Transverse colon (tissue), 4 donors: ENCODE measurements at regions not wholly inside any gene's neighbourhood (a gene's known extent, or its start where the extent isn't known, plus 50 kb on each side); places are given as distances from the start of the nearest gene placed in this dataset.
A peak's percentile ranks its signal among the peaks of the same experiment; 100 is the strongest.

Experiments used
- DNase-seq: peaks from one replicate; pipeline ENCODE4 v3.0.0-alpha.2; 2019
- H3K27ac ChIP-seq, 4 donors: fragments of 200-600 bp; sonication (generic); 2 replicates each; pipeline ENCODE4 v1.5.1; 2016 to 2018; ENCODE audit warnings: inconsistent platforms in 4 of 4
- H3K27me3 ChIP-seq: fragments of 200-600 bp; sonication (generic); 2 replicates; pipeline ENCODE4 v1.5.1; 2017; ENCODE audit warnings: inconsistent platforms
- H3K36me3 ChIP-seq, 4 donors: fragments of 200-600 bp; sonication (generic); 2 replicates each; pipeline ENCODE4 v1.5.1; 2017 to 2019; ENCODE audit warnings: inconsistent platforms in 4 of 4
- H3K4me1 ChIP-seq, 4 donors: fragments of 200-600 bp; sonication (generic); 2 replicates each; pipeline ENCODE4 v1.5.1; 2017 to 2020; ENCODE audit warnings: inconsistent platforms in 4 of 4
- H3K4me3 ChIP-seq, 4 donors: fragments of 200-600 bp; sonication (generic); 1 replicate in 1 of 4; 2 replicates in 3 of 4; pipeline versions ENCODE4 v1.5.1 to v1.6.1; 2017 to 2019; ENCODE audit warnings: inconsistent platforms in 4 of 4
- H3K9me3 ChIP-seq, 2 donors: fragments of 200-600 bp; sonication (generic); 2 replicates each; pipeline ENCODE4 v1.5.1; 2017 to 2019; ENCODE audit warnings: inconsistent platforms in 2 of 2
- CTCF ChIP-seq, 5 experiments: fragments of 200-600 bp in 3 of 5; fragments of 450-650 bp in 2 of 5; sonication (generic) in 3 of 5; IDR thresholded peaks; 1 replicate in 2 of 5; 2 replicates in 3 of 5; pipeline ENCODE4 v1.5.1; 2016 to 2017; ENCODE audit warnings: antibody characterized with exemption in 5 of 5, inconsistent platforms in 3 of 5, mild to moderate bottlenecking in 2 of 5, moderate library complexity in 1 of 5
- EP300 ChIP-seq: sonication (generic); formaldehyde crosslinking; IDR thresholded peaks from one replicate; pipeline ENCODE4 v1.6.1; 2017; ENCODE audit warnings: antibody characterized with exemption, low read depth
- POLR2A ChIP-seq: fragments of 450-650 bp; IDR thresholded peaks from one replicate; pipeline ENCODE4 v1.6.1; 2016; ENCODE audit warnings: antibody characterized with exemption, mild to moderate bottlenecking, moderate library complexity
- POLR2AphosphoS5 ChIP-seq, 3 donors: sonication (generic); formaldehyde crosslinking; IDR thresholded peaks; one replicate each; pipeline ENCODE4 v1.6.1; 2016; ENCODE audit warnings: antibody characterized with exemption in 3 of 3
- WGBS, 2 donors: methylation state at CpG; one replicate each; pipeline ENCODE4 v1.1.5; 2018; ENCODE audit warnings: low coverage in 1 of 2; 5-methylcytosine and 5-hydroxymethylcytosine counted together
- in situ Hi-C, 4 donors: fragments of 200-750 bp; cut with MboI; loops; one replicate each; pipeline versions ENCODE4 v1.15.0 to v1.15.1; 2017; ENCODE audit warnings: low sequenced_read_pairs in 3 of 4, low pct_ligation_motif_present in 1 of 4, low pct_unique_long_range_greater_than_20kb in 1 of 4
- intact Hi-C: fragments of 100-400 bp; cut with DNase I; formaldehyde crosslinking; loops from one replicate; pipeline ENCODE4 v1.15.1; 2023; ENCODE audit warnings: low total_unique reads

- H3K4me1 ChIP-seq, result peaks cover 0 to 26% (median 3%) of the 10 kb centered on the region in 4 donors
- in situ Hi-C loops (no loop called here), intact Hi-C loops (no loop called here)
- no peak overlapping the region for H3K27ac ChIP-seq
- H3K36me3 ChIP-seq, result no peaks in the 10 kb centered on the region
- TF ChIP-seq POLR2A (no peak), POLR2AphosphoS5 (IDR thresholded peaks at IDR 0.05) (no peak), EP300 (no peak), CTCF (IDR thresholded peaks at IDR 0.05) (no peak)
- H3K27me3 ChIP-seq, result no peaks in the 10 kb centered on the region
- WGBS, 2 donors, result 76 to 77% methylated on average over 4 to 16 of the region's 16 CpGs
- H3K4me3 ChIP-seq, result no peak overlapping the region
- no peaks in the 10 kb centered on the region for H3K9me3 ChIP-seq
- no peak for DNase-seq
Observed at GRCh38 chr2:41930807-41931566, 116.8 kb upstream of the PKDCC start.

GRCh38 chr2:41932241-41933045 is 115.4 kb upstream of the PKDCC start:
- TF ChIP-seq POLR2A (no peak), POLR2AphosphoS5 (IDR thresholded peaks at IDR 0.05) (peak in 2 of 3 donors; percentile 17 to 40)
- H3K27me3 ChIP-seq, result no peaks in the 10 kb centered on the region
- peak overlapping the region; percentile 11 to 66 (median 54) for H3K27ac ChIP-seq
- H3K4me1 ChIP-seq, result peaks cover 0 to 20% (median 3%) of the 10 kb centered on the region in 4 donors
- DNase-seq, result peak; percentile 46
- no peak overlapping the region for H3K4me3 ChIP-seq
- no peaks in the 10 kb centered on the region for H3K9me3 ChIP-seq
- H3K36me3 ChIP-seq, result no peaks in the 10 kb centered on the region
- in situ Hi-C loops (no loop called here), intact Hi-C loops (no loop called here)
- WGBS, 2 donors, result 63 to 66% methylated on average over 6 to 17 of the region's 17 CpGs

- in situ Hi-C loops (no loop called here), intact Hi-C loops (no loop called here)
- no peak overlapping the region for H3K4me3 ChIP-seq
- H3K36me3 ChIP-seq, result no peaks in the 10 kb centered on the region
- DNase-seq, result no peak
- no peaks in the 10 kb centered on the region for H3K9me3 ChIP-seq
- 57 to 80% methylated on average over 2 to 3 of the region's 3 CpGs for WGBS, 2 donors
- no peak for TF ChIP-seq CTCF (IDR thresholded peaks at IDR 0.05)
- TF ChIP-seq POLR2AphosphoS5 (IDR thresholded peaks at IDR 0.05), result no peak
- TF ChIP-seq EP300, result no peak
- TF ChIP-seq POLR2A, result no peak
- H3K27ac ChIP-seq, result peak overlapping the region; percentile 11 to 66 (median 54)
- peaks cover 0 to 14% (median under 1%) of the 10 kb centered on the region in 4 donors for H3K4me1 ChIP-seq
- no peaks in the 10 kb centered on the region for H3K27me3 ChIP-seq
Observed at GRCh38 chr2:41933046-41933420, 114.8 kb upstream of the PKDCC start.

GRCh38 chr2:41933585-41934320 is 114.1 kb upstream of the PKDCC start:
- H3K27me3 ChIP-seq, result no peaks in the 10 kb centered on the region
- WGBS, 2 donors, result 45 to 59% methylated on average over 3 to 8 of the region's 8 CpGs
- H3K4me1 ChIP-seq, result peaks cover 0 to 13% (median 0%) of the 10 kb centered on the region in 4 donors
- intact Hi-C loops (no loop called here), in situ Hi-C loops (no loop called here)
- peak overlapping the region; percentile 50 to 66 (median 56) for H3K27ac ChIP-seq
- no peaks in the 10 kb centered on the region for H3K36me3 ChIP-seq
- no peak overlapping the region for H3K4me3 ChIP-seq
- TF ChIP-seq POLR2AphosphoS5 (IDR thresholded peaks at IDR 0.05), result peak in 2 of 3 donors; percentile 11 to 34
- no peak for TF ChIP-seq EP300
- no peak for TF ChIP-seq CTCF (IDR thresholded peaks at IDR 0.05)
- TF ChIP-seq POLR2A, result no peak
- DNase-seq, result no peak
- no peaks in the 10 kb centered on the region for H3K9me3 ChIP-seq
